ENCODE measurements at regions not wholly inside any gene's neighbourhood (a gene's known extent, or its start where the extent isn't known, plus 50 kb on each side); places are given as distances from the start of the nearest gene placed in this dataset.

DNA sequence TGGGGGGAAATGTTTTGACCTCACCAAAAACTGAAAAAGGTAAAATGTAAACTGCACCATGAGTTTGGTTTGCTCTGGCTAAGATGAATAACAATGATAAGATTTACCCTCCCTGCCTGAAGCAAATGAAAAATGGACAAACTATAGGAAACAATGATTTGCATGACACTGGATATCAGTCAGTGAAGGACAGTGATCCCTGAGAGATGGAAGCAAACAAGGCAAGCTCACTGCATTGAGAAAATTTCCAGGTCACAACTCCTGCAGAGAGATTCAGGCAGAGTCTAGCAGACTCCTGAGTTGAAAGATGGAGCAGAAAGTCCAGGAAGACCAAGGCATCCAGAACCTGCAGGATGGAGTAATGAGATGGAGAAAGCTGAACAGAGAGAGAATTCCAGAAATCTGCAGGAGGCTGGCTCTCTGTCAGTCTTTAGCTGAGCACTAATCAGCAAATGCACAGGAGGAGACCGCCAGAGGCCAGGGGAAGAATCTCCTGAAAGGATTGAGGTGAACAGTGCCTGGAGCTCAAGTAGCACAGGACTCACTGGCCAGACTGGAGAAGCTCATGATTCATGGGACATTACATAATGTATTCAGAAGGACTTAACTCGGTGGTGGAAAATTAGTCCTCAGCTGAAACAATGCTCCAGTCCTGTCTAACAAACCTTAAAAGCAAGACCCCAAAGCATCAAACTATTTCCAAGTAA is 51.2 kb upstream of the PALS2 start:
- no peak for DNase-seq (ENCODE audit: low spot score)

All from A172 (cell line).